BLaER1 treated with 17β-estradiol and CSF1 and Interleukin-3, amounts not matched to agents 10 nM and 100 nM (cell line): ENCODE measurements at regions not wholly inside any gene's neighbourhood (a gene's known extent, or its start where the extent isn't known, plus 50 kb on each side); places are given as distances from the start of the nearest gene placed in this dataset.
"Not testable (repeated sequence)": the region's sequence is repeated elsewhere in the genome, so short reads cannot be mapped to it uniquely, and the experiment has no call there.

Experiments
- H3K27ac ChIP-seq, 11 experiments: shearing (Covaris generic); formaldehyde crosslinking; 2 replicates each; pipeline ENCODE4 v1.8.1; 2022
- H3K27me3 ChIP-seq, 11 experiments: shearing (Covaris generic); formaldehyde crosslinking; 2 replicates each; pipeline ENCODE4 v1.8.1; 2022
- H3K36me3 ChIP-seq, 11 experiments: shearing (Covaris generic); formaldehyde crosslinking; 2 replicates each; pipeline ENCODE4 v1.8.1; 2022
- H3K4me1 ChIP-seq, 10 experiments: shearing (Covaris generic); formaldehyde crosslinking; 2 replicates each; pipeline ENCODE4 v1.8.1; 2022
- H3K4me2 ChIP-seq, 11 experiments: shearing (Covaris generic); formaldehyde crosslinking; 2 replicates each; pipeline ENCODE4 v1.8.1; 2022
- H3K4me3 ChIP-seq, 10 experiments: shearing (Covaris generic); formaldehyde crosslinking; 2 replicates each; pipeline ENCODE4 v1.8.1; 2022
- H3K9ac ChIP-seq, 11 experiments: shearing (Covaris generic); formaldehyde crosslinking; 2 replicates each; pipeline ENCODE4 v1.8.1; 2022
- H3K9me3 ChIP-seq, 11 experiments: shearing (Covaris generic); formaldehyde crosslinking; replicated peaks in 1 of 11; 2 replicates each; pipeline ENCODE4 v1.8.1; 2022
- H4K20me1 ChIP-seq, 11 experiments: shearing (Covaris generic); formaldehyde crosslinking; 2 replicates each; pipeline ENCODE4 v1.8.1; 2022
- Cebpa-rat ChIP-seq, 11 experiments: shearing (Covaris generic); IDR thresholded peaks; 2 replicates each; pipeline ENCODE4 v1.8.1; 2022

DNA sequence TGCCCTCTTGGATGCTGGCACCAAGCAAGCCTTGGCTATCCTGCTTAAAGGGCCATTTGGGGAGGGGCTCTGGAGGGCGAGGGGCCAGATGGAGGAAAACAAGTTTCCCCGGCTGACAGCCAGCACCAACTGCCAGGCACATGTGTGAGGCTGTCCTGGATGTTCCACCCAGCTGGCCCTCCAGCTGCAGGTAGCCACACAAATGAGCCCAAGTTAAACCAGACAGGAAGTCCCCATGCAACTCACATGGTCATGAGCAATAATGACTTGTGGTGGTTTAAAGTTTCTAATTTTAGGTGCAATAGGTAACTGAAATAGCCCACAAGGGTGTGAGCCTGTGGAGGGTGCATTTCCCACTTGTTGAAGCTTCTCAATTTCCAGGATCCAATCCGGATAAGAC, 198.0 kb downstream of the OTOP1 start:
- H3K4me3 ChIP-seq, H3K9ac ChIP-seq, H4K20me1 ChIP-seq, H3K27me3 ChIP-seq, H3K36me3 ChIP-seq: not testable (repeated sequence)
- Histone ChIP-seq H3K4me1 (peaks cover 4 to 48% (median 33%) of the 10 kb centered on the region in 10 experiments; a peak in 17 of 20 replicates), H3K4me2 (peak overlapping the region in 10 of 11 experiments; percentile 24 to 73 (median 58); a peak in 17 of 22 replicates), H3K9me3 (peaks cover 0 to 15% (median 10%) of the 10 kb centered on the region in 11 experiments; a peak in 14 of 22 replicates), H3K27ac (peak overlapping the region in 3 of 11 experiments; percentile 6 to 59 (median 44); a peak in 4 of 22 replicates)
- TF ChIP-seq Cebpa-rat (IDR thresholded peaks at IDR 0.05), result peak in 2 of 11 experiments; percentile 26 to 37; a peak in 1 of 22 replicates

DNA sequence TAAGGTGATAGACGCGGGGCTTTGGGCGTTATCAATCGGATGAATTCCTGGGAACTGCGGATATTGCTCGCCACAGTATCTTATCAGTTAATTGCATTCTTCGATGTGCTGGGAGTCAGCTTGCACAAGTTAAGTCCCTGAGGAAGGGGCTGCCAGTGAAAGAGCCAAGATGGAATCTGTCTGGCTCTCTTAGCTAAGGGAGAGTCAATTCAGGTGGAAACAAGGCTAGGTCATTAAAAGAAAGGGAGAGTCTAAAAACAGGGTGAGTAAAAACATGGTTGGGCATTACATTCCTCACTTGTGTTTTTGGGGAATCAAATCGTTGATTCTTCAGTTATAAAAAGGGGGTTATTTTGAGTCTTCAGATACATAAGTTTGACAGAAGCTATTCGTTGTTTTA, 196.2 kb downstream of the OTOP1 start:
- not testable (repeated sequence) for H3K4me3 ChIP-seq, H3K36me3 ChIP-seq, H3K27me3 ChIP-seq, H3K4me2 ChIP-seq, H3K27ac ChIP-seq, H3K9ac ChIP-seq, H4K20me1 ChIP-seq
- Histone ChIP-seq H3K9me3 (peaks cover 0 to 15% (median 10%) of the 10 kb centered on the region in 11 experiments; a peak in 14 of 22 replicates), H3K4me1 (peaks cover 4 to 48% (median 33%) of the 10 kb centered on the region in 10 experiments; a peak in 17 of 20 replicates)

DNA sequence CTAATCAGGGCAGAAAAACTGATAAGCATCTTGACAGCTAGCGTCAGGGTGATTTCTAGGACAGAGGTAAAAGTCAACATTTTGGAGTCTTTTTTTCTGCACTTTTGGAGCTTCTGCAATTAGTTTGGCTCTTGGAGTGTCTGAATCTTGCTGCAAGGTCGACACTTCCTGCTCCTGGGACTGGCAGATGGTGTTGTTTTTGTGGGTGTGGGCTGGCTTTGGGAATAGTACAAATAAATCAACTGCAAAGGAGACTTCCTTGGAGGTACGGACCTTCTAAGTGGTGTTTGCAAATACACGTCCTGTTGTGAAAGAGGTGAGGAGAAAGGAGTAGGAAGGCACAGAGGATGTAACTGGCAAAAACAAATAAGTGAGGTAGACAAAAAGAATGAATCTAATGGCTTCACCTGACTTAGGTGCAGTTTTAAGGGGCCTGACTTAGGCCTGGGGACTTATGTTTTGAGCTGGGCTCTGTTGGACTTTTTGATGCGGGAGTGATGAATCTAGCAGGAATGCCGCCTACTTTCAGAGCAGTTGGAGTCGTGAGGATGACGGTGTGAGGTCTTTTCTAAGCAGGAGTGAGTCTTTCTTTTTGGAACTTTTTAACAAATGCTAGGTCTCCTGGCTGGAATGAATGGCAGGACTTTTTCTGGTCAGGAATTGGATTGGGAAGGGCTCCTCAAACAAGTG, 195.1 kb downstream of the OTOP1 start:
- not testable (repeated sequence) for H3K27me3 ChIP-seq, H3K4me3 ChIP-seq, H3K36me3 ChIP-seq, H3K9ac ChIP-seq, H3K27ac ChIP-seq, H4K20me1 ChIP-seq
- peaks cover 0 to 10% (median 5%) of the 10 kb centered on the region in 11 experiments; a peak in 14 of 22 replicates for H3K9me3 ChIP-seq
- peak overlapping the region in 7 of 11 experiments; percentile 10 to 30 (median 28); a peak in 5 of 22 replicates for H3K4me2 ChIP-seq
- H3K4me1 ChIP-seq, result peaks cover 4 to 43% (median 31%) of the 10 kb centered on the region in 10 experiments; a peak in 17 of 20 replicates

DNA sequence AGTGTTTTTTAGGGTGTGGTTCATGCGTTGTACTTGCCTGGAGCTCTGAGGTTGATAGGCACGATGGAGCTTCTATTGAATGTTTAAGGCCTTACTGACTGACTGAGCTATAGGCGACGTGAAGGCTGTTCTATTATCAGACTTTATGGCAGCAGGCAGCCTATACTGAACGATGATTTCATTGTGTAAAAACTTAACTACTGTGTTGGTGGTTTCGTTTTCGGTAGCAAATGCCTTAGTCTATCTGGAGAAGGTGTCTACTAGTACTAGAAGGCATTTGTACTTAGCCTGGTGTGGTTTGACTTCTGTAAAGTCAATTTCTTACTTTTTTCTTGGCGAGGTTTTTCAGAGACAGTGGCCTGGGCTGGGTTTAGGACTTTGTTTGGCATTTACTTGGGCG, 194.4 kb downstream of the OTOP1 start:
- Histone ChIP-seq H3K4me2 (peak overlapping the region in 6 of 11 experiments; percentile 27 to 38 (median 30); a peak in 9 of 22 replicates), H3K27ac (0 out of 22 replicates have a peak overlapping the region, but pooled peaks of 1 of the 11 experiments have one; percentile 35), H3K4me1 (peaks cover 4 to 43% (median 31%) of the 10 kb centered on the region in 10 experiments; a peak in 17 of 20 replicates)
- not testable (repeated sequence) for H3K36me3 ChIP-seq, H3K9ac ChIP-seq, H3K9me3 ChIP-seq, H4K20me1 ChIP-seq, H3K27me3 ChIP-seq, H3K4me3 ChIP-seq

DNA sequence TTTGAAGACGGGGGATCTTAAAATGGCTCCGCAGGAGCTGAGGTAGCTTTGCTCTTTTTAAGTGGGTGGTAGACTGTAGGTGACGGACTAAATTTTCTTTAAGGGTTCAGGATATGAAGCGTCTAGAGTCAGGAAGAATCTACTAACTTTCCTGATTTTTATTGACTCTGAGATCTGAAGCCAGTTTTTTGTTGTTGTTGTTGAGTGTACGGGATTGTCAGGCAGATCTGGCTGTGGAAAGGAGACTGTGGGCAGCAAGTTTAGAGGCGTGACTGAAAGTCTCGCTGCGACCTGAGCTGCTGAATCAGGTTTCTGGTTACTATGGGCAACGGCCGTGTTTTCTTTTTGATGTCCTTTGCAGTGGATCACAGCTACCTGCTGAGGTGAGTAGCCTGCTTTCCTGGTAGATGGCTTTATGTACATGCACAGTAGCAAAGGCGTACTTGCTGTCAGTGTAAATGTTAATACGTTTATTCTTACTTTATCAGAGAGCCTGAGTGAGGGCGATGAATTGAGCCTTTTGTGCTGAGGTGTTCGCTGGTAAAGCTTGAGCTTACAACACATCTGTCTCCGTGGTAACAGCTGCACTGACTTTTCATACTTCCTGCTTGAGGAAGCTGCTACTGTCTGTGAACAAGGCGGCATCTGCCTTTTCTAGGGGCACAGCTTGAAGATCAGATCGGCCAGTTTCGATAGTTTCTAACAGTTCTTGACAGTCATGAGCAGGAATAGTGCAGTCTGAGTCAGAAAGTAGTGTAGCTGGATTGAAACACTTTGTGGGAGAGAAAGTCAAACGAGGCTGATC, 193.7 kb downstream of the OTOP1 start:
- H3K9me3 ChIP-seq, H3K27me3 ChIP-seq, H4K20me1 ChIP-seq, H3K36me3 ChIP-seq, H3K4me3 ChIP-seq, H3K9ac ChIP-seq: not testable (repeated sequence)
- Histone ChIP-seq H3K27ac (0 out of 22 replicates have a peak overlapping the region, but pooled peaks of 1 of the 11 experiments have one; percentile 35), H3K4me1 (peaks cover 4 to 42% (median 30%) of the 10 kb centered on the region in 10 experiments; a peak in 17 of 20 replicates), H3K4me2 (peak overlapping the region in 6 of 11 experiments; percentile 27 to 38 (median 31); a peak in 11 of 22 replicates)

DNA sequence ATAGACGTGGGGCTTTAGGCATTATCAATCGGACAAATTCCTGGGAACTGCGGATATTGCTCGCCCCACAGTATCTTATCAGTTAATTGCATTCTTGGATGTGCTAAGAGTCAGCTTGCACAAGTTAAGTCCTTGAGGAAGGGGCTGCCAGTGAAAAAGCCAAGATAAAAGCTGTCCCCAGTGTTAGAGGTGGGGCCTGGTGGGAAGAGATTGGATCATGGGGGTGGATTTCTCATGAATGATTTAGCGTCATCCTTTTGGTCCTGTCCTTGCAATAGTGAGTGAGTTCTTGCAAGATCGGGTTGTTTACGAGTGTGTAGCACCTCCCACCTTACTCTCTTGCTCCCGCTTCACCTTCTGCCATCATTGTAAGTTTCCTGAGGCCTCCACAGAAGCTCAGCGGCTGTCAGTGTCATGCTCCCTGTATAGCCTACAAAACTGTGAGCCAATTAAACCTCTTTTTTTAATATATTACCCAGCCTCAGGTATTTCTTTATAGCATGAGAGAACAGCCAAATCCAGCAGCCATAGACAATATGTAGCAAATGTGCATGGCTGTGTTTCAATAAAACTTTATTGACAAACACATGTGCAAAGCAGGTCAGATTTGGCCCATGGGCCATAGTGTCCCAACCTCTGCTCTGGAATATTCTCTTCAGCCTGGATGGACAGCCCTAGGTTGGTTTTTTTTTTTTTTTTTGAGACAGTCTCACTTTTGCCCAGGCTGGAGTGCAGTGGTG, 189.2 kb downstream of the OTOP1 start:
- not testable (repeated sequence) for H3K27me3 ChIP-seq, H3K27ac ChIP-seq, H3K36me3 ChIP-seq, H4K20me1 ChIP-seq, H3K4me2 ChIP-seq, H3K9ac ChIP-seq, H3K4me3 ChIP-seq
- H3K9me3 ChIP-seq, result peaks cover 0 to 14% (median 10%) of the 10 kb centered on the region in 11 experiments; a peak in 11 of 22 replicates
- peaks cover 0 to 13% (median 10%) of the 10 kb centered on the region in 10 experiments; a peak in 11 of 20 replicates for H3K4me1 ChIP-seq

DNA sequence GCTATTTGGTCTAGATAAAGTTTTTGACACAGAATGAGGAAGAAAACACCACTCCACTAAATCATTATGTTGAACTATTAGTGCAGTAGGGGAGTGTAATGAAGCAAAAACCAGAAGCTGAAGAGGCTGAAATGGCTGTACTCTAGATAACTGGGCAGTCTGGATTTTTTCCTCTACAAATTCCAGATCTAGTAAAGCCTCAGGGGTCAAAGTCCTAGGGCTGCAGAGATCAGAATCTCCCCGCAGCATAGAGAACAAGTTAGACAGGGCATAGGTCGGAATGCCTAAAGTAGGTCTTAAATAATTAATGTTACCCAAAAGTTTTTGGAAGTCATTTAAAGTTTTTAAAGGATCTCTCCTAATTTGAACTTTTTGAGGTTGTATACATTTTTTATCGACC, 180.9 kb downstream of the OTOP1 start:
- not testable (repeated sequence) for H3K36me3 ChIP-seq, H3K4me3 ChIP-seq, H4K20me1 ChIP-seq, H3K4me1 ChIP-seq, H3K9ac ChIP-seq, H3K27ac ChIP-seq, H3K4me2 ChIP-seq
- peaks cover 2 to 22% (median 11%) of the 10 kb centered on the region in 11 experiments; a peak in 14 of 22 replicates for H3K9me3 ChIP-seq
- peaks cover 10 to 41% (median 30%) of the 10 kb centered on the region in 11 experiments for H3K27me3 ChIP-seq

DNA sequence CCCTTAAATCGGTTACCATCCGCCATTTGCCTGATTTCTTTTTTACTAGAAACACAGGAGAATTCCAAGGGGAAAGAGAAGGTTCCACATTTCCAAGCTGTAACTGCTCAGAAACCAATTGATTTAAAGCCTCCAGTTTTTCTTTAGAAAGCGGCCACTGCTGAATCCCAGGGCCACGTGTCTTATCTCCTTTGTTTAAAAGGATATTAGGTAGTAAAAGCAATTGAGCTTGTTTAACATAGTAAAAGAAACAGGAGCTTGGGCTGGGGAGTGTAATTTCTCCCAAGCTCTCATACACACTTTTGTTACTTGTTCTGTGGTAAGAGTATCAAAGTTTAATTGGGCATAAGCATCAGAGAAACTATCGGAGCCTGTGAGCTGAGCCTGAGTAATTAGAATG, 180.0 kb downstream of the OTOP1 start:
- H3K4me2 ChIP-seq, H4K20me1 ChIP-seq, H3K4me3 ChIP-seq, H3K36me3 ChIP-seq, H3K9ac ChIP-seq, H3K27ac ChIP-seq, H3K4me1 ChIP-seq: not testable (repeated sequence)
- Histone ChIP-seq H3K27me3 (peaks cover 10 to 41% (median 30%) of the 10 kb centered on the region in 11 experiments), H3K9me3 (peaks cover 5 to 23% (median 14%) of the 10 kb centered on the region in 11 experiments; a peak in 15 of 22 replicates)

DNA sequence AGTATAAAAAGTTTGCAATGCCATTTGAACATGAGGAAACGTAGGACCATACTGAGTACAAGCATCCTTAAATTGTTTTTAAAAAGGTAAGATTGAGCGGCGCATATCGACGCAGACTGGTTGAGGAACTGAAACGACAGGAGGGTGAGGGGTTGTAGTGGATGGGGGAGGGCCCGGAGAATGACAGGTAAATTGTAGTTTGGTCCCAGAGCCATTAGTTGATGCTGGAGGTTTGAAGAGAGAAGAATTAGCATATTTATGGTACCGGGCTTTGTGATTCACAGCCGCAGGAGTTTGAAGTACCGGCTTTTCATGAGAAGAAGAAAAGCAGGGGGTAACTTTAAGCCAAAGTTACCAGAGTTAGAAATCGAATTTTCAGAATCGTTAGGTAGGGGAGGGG, 179.5 kb downstream of the OTOP1 start:
- not testable (repeated sequence) for H3K9ac ChIP-seq, H3K36me3 ChIP-seq, H3K4me2 ChIP-seq, H3K4me1 ChIP-seq, H3K4me3 ChIP-seq, H3K27ac ChIP-seq, H4K20me1 ChIP-seq
- H3K27me3 ChIP-seq, result peaks cover 10 to 41% (median 30%) of the 10 kb centered on the region in 11 experiments
- peaks cover 3 to 18% (median 10%) of the 10 kb centered on the region in 11 experiments; a peak in 15 of 22 replicates for H3K9me3 ChIP-seq

DNA sequence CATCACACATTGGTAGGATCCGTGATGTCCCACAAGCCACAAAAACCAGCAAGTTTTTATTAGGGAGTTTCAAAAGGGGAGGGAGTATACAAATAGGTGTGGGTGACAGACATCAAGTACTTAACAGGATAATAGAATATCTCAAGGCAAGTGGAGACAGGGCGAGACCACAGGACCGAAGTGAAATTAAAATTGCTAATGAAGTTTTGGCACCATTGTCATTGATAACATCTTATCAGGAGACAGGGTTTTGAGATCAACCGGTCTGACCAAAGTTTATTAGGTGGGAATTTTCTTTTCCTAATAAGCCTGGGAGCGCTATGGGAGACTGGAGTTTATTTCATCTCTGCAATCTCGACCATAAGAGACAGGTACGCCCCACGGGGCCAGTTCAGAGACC, 178.5 kb downstream of the OTOP1 start:
- not testable (repeated sequence) for H3K27ac ChIP-seq, H4K20me1 ChIP-seq, H3K4me3 ChIP-seq

DNA sequence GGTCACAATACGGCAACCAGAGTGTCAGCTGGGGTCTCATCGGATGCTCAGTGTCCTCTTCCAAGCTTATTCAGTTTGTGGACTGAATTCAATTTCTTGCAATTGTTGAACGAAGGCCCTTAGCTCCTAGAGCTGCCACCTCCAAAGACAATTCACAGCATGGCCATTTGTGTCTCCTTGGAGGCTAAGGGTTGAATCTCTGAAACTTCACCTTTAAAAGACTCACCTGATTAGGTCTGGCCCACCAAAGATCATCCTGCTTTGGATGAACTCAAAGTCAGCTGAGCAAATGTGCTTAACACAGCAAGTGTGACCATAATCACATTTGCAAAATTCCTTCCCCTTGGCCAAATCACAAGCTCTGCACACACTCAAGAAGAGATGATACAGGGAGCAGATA, 175.9 kb downstream of the OTOP1 start:
- not testable (repeated sequence) for H3K4me3 ChIP-seq, H3K36me3 ChIP-seq, H4K20me1 ChIP-seq, H3K27ac ChIP-seq, H3K4me1 ChIP-seq, H3K9ac ChIP-seq, H3K4me2 ChIP-seq
- peaks cover 0 to 13% (median 6%) of the 10 kb centered on the region in 11 experiments; a peak in 10 of 22 replicates for H3K9me3 ChIP-seq
- H3K27me3 ChIP-seq, result peaks cover 10 to 28% (median 25%) of the 10 kb centered on the region in 11 experiments

More for the DNA sequence above, 178.5 kb downstream of the OTOP1 start:
- H3K4me1 ChIP-seq, H3K4me2 ChIP-seq, H3K9ac ChIP-seq, H3K36me3 ChIP-seq: not testable (repeated sequence)
- peaks cover 10 to 41% (median 30%) of the 10 kb centered on the region in 11 experiments for H3K27me3 ChIP-seq
- peaks cover 0 to 13% (median 6%) of the 10 kb centered on the region in 11 experiments; a peak in 11 of 22 replicates for H3K9me3 ChIP-seq

DNA sequence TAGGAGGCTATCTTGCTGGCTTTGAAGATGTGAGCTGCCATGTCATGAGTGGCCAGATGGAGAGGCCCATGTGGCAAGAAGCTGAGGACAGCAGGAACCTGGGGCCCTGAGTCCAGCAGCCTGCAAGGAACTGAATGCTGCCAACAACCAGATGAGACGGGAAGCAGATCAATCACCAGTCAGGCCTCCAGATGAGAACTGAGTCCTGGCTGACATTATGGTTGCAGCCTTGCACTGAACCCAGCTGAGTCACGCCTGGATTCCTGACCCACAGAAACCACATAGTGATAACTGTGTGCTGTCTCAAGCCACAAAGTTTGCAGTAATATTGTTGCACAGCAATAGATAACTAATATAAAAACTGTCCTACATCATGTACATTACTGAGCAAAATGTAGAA, 173.8 kb downstream of the OTOP1 start:
- H3K27ac ChIP-seq, H4K20me1 ChIP-seq, H3K4me2 ChIP-seq, H3K9ac ChIP-seq, H3K4me1 ChIP-seq, H3K27me3 ChIP-seq, H3K4me3 ChIP-seq, H3K36me3 ChIP-seq: not testable (repeated sequence)
- H3K9me3 ChIP-seq, result peaks cover 0 to 11% (median 6%) of the 10 kb centered on the region in 11 experiments; a peak in 8 of 22 replicates
